Left cardiac atrium (tissue), 4 donors: ENCODE measurements at regions not wholly inside any gene's neighbourhood (a gene's known extent, or its start where the extent isn't known, plus 50 kb on each side); places are given as distances from the start of the nearest gene placed in this dataset.

Experiments
- ATAC-seq, 2 donors: fragments of 200-7000 bp; cut with Tn5 transposase; one replicate each; pipeline ENCODE4 v1.9.1; 2020; ENCODE audit warnings: mild to moderate bottlenecking in 2 of 2, moderate library complexity in 2 of 2
- DNase-seq: peaks from one replicate; pipeline ENCODE4 v3.0.0-alpha.2; 2020
- intact Hi-C, 2 donors: fragments of 100-400 bp; cut with DNase I; formaldehyde crosslinking; loops; one replicate each; pipeline versions ENCODE4 v1.14.1 to v1.15.1; 2022 to 2023
- donor health status: DM: no; HTN: yes; CAD: no.
- donor health status: DM: no; HTN: yes; CAD: no; lungs with severe emphysema.
- donor health status: DM: yes; HTN: yes; CAD: no.
- donor health status: Dilated cardiomyopathy.

DNA sequence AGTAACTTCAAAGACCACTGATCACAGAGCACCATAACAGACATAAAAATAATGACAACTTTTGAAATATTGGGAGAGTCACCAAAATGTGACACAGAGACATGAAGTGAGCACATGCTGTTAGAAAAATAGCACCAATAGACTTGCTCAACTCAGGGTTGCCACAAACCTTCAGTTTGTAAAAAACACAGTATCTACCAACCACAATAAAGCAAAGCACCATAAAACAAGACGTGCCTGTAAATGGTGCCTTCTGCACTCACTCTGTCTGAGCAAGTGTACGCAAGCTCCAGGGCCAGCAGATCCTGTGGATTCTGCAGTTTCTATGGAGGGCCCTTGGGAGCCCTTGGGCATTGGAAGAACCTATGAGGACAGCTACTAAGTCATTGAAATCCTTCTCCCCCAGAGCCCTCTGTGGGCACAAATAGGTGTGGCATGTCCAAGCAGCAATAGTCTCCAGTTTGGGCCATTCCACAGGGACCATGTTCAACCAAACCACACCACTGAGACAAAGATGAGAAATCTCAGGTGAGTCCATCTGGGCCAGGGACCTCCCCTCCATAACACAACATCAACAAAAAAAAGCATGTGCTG is 116.9 kb upstream of the RAB4A start:
- ATAC-seq: no peak
- intact Hi-C loops: loop anchor here (10.0 kb wide), 3 partner anchors 71 to 489 kb away; no protein-coding TSS in a partner anchor

DNA sequence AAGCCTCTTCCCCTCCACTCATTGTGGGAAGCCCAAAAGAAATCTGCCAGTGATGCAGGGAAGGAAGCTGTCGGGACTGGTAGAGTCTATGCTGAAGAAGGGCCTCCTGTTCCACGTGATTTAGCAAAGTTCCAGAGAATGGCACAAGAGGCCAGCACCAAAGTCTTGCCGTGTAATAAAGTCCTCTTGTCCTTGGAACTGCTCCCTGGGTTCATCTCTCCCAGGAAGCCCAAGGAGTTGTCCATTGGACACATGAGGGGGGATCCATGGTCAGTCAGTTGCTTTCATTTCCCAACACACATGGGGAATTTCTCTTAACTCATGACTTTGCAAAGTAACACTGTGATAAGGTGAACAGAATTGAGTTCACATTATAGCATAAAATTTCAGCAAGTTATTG is 116.1 kb upstream of the RAB4A start:
- no peak for DNase-seq
- no peak for ATAC-seq
- intact Hi-C loops: loop anchor here (5.0 to 10.0 kb wide), 4 partner anchors 70 to 490 kb away; partner anchors contain the start of gene RHOU (in 1 of the 2)

More for the DNA sequence above, 116.9 kb upstream of the RAB4A start:
- DNase-seq: no peak

DNA sequence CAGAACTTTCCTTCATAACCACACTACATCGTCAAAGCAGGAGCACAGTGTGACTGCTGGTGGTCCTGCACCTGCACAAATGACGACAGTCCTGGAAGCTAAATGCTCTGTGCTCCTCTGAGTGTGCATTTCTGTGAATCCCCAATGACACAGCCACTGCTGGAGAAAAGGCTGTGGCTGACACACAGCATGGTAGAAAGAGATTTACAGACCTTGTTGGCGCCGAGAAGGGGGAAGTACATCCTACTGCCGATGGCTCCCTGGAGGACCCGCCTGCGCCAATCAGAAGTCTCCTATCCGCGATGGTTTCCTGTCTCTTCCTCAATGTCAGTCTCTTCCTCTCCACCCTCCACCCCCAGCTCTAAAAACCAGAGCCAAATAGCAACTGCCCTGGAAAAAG is 115.4 kb upstream of the RAB4A start:
- DNase-seq (no peak), ATAC-seq (peak in 1 of 2 donors; percentile 22)
- intact Hi-C loops: loop anchor here (5.0 to 10.0 kb wide), 4 partner anchors 69 to 491 kb away; partner anchors contain the start of gene RHOU (in 1 of the 2)

DNA sequence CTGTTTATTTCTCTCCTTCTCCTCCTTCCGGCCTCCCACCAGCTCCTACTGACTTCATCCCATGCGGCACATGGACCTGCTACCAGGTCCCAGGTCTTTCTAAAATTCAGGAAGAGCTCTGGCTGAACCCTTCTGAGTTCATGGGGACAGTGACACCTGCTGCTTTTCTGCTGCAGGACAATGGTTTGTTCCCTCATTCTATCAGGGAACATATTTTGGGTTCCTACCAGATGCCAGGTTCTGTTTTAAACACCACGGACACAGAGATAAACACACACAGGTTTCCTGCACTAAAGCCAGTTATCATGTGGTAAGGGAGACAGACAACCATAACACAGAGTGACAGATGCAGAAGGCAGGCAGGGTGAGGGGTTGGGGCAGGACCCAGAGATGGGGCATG is 114.0 kb upstream of the RAB4A start:
- intact Hi-C loops: loop anchor here (2.0 to 10.0 kb wide), 5 partner anchors 68 to 492 kb away; partner anchors contain the start of gene RHOU (in 2 of the 2)
- DNase-seq (no peak), ATAC-seq (peak; percentile 53 to 72)

DNA sequence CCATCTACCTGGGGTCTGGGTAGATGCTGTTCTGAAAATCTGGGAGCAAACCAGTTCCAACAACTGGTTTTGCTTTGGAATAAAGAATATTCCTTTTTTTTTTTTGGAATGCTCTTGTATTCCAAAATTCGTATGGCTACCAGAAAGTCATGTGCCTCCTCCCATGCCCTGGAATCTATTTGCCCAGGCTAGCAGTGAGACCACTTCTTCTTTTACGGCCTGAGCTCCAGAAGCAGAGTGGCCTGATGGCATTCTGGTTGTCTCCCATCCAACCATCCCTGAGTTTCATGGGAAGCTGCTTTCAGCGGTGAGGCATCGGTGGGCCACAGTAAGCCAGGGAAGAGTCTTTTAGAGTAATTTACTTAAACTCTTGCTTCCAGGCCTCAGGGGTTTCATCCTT is 113.4 kb upstream of the RAB4A start:
- DNase-seq (no peak), ATAC-seq (no peak)
- intact Hi-C loops: loop anchor here (2.0 to 10.0 kb wide), 5 partner anchors 67 to 493 kb away; partner anchors contain the start of gene RHOU (in 2 of the 2)

DNA sequence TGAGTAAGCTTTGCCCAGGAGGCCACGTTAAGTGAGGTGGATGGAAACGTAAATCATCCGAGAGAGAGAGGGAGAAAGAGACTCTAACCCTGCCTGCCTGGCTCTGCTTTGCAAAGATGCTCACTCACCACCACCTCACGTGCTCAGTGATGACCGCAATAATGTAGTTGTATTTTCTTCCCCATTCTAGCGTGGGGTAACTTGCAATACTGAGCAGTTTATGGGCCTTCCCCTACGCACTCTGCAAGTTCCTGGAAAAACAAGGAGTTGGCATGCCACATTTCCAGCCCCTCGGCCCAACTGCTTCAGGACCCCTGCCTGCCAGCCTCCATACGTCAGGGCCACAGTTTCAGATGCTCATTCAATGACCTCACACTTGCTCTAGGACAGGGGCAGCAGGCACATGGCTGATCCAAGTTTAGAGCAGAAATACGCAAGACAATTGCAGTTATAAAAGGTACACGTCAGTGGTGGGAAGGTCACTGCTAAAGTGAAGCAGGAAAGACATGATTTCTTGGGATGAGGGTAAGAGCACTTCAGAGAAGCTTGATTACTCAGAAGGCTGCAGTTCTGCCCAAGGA is 112.5 kb upstream of the RAB4A start:
- ATAC-seq (peak; percentile 40 to 77), DNase-seq (peak; percentile 36)
- intact Hi-C loops: loop anchor here (5.0 to 10.0 kb wide), 4 partner anchors 66 to 494 kb away; partner anchors contain the start of gene RHOU (in 1 of the 2)

DNA sequence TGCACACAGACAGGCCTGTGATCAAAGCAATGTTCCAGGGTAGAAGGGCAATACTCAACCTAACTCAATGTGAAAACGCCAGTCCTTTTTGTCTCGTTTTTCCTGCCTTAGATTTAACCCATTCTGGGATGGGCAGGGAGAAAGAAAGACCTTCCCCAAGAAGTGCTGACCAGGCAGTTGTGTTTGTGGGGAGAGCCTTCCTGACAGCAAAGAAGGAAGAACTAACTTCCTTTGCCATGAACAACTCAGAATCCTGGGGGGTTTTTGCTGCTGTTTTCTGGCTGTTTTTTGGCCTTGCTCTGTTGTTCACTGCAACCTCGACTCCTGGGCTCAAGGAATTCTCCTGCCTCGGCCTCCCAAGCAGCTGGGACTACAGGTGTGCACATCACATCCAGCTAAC is 112.0 kb upstream of the RAB4A start:
- ATAC-seq (peak in 1 of 2 donors; percentile 7), DNase-seq (no peak)
- intact Hi-C loops: loop anchor here (5.0 to 10.0 kb wide), 4 partner anchors 66 to 494 kb away; partner anchors contain the start of gene RHOU (in 1 of the 2)

DNA sequence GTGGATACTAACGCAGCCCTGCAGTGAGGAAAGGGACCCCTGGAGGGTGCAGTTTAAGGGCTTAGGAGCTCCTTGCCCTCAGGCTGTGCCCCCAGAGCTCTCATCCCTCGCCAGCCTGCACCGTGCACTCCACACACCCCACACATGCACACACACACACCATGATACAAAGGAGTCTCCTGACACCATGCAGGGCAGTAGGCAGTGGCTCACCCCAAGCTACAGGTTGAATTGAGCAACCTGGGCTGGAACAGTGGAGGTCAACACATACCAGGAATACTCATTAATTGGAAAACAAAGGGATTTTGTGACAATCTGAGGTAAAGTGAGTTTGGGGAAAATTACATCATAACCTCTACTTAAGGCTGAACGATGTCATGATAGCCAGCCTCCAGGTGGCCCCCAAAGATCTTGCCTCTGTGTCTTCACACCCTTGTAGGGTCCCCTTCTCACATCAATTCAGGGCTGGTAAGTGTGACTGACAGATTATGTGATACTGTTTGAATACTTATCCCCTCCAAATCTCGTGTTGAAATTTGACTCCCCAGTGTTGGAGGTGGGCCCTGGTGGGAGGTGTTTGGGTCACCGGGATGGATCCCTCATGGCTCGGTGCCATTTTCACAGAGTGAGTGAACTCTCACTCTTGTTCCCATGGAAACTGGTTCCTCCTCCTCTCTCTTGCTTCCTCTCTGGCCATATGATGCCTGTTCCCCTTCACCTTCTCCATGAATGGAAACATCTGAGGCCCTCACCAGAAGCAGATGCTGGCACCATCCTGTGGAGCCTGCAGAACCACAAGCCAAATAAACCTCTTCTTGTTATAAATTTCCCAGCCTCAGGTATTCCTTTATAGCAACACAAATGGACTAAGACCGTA is 111.0 kb upstream of the RAB4A start:
- no peak for ATAC-seq
- intact Hi-C loops: loop anchor here (5.0 to 10.0 kb wide), 4 partner anchors 65 to 495 kb away; partner anchors contain the start of gene RHOU (in 1 of the 2)
- no peak for DNase-seq

DNA sequence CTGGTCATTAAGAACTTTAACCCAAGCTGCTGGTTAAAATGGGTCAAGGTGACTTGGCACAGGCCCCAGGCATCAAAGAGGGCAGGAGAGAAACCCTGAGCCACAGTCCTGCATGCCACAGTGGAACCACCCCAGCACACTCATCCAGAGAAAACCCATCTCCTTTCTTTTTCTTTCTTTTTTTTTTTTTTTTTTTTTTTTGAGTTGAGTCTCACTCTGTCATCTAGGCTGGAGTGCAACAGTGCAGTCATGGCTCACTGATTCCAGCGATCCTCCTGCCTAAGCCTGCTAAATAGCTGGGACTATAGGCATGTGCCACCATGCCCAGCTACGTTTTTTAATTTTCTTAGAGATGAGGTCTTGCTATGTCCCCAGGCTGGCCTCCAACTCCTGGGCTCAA is 109.2 kb upstream of the RAB4A start:
- intact Hi-C loops: no loop called here
- DNase-seq: no peak
- ATAC-seq: no peak

DNA sequence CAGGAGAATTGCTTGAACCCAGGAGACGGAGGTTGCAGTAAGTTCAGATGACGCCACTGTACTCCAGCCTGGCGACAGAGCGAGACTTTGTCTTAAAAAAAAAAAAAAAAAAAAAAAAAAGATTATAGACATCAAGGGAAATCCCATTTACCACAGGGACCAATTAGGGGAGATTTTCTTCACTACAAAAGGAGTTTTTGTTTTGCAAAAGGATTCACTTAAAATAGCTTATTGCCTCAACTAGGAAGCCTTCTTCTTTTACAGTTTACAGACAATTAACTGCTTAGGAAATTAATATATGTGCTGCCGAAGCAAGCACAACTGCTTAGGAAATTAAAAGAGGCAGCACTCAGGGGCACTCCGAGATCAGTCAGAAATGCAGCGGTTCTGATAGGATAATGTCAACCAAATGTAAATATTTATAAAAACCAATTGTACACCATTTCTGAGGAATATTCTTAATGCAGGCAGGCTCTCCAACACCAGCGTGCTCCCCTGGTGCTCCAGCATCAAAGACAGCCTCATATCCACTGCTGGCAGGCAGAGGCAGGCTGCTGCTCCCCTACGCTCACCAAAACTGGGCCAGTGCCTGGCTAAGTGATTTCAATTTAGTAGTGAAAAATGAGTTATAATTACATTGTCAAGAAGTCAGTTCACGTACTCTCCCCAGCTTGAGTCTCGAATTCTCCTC is 107.9 kb upstream of the RAB4A start:
- intact Hi-C loops: no loop called here
- DNase-seq: no peak
- no peak for ATAC-seq

DNA sequence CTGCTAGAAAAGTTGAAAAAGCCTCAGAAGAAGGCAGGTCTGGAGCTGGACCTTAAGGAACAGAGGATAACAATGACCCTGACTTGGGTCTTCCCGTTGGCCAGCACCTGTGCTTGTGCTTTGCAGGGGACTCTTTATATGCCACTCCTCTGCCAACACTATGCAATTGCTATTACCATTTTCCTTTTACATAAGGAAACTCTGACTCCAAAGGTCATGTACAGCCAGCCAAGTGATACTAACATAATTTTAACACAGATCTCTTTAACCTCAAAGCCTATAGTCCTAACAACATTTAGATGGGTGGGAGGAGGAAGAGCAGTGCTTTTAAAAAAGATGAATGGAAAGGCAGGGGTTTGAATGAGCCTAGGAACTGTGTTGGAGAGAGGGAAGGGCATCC is 106.6 kb upstream of the RAB4A start:
- DNase-seq (no peak), ATAC-seq (no peak)
- intact Hi-C loops: no loop called here

DNA sequence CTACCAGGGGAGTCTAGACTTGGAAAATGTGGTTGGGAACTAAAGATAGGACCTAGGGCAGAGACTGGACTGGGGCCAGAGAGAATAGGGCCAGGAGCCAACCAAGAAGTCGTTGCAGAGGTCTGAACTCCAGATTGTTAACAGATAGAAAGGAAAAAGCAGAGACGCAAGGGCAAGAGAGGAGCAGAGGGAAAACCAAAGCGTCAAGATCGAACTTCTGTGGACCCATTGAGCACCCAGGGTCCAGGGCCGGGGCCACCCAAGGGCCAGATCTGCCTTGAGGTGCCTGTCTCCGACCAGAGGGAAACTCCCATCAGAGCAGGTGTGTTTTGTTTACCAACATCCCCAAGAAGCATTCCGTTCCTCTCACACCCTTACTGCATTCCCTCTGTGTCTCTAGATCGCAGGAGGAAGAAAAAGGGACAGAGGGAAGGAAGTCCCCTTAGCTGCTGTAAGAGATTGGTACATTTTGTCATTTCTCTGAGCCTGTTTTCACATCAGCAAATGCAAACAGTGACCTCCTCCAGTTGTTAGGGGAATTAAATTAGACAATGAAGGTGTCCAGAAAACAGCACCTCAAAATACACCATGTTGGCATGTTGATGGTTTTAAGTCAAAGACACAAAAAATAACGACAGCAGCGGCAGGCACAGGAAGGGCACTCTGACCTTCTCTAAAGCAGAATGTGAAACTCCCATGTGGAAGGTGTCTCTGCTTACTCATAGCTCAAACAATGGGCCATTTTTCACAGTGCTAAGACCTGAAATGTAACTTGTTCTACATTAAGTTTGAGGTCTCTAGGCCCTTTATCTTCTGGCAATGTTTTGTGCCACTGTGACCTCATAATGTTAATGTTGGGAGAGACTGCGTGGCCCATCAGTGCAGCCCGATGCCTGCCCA is 105.8 kb upstream of the RAB4A start:
- DNase-seq (no peak), ATAC-seq (no peak)
- intact Hi-C loops: no loop called here

DNA sequence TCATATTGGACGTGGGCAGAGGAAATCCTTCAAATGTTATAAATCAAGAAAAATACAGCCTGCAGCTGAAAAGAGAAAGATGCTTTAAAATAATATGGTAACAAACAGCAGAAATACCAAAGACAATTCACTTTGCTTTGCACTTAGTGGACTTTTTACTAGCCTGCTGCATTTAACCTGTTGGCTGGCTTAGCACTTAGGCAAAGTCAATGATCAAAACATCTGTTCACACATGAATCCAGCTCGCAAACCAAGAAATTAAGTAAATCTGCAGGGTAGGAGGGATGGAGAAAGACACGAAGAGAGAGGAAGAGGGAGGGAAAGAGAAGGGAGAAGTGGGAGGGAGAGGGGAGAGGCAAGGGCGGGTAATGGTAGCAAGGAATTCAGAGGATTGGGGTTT is 103.6 kb upstream of the RAB4A start:
- no peak for ATAC-seq
- no peak for DNase-seq
- intact Hi-C loops: no loop called here

DNA sequence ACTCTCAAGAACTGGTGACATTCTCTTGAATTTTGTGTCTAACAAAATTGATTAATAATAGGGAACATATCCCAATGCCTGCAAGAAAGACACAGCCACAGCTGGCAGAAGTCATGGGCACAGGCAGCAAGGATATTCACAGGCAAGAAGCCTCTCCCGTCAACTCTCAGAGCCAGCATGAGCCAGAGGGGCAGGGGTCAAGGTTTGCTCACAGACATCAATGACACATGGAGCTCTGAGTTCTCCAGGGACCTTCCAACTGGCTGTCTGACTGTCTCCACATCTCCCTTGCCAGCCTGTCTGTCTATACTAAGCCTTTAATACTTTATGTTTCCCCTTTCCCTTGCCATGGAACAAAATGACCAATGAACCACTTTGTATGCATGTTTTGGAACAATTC is 101.5 kb upstream of the RAB4A start:
- DNase-seq: no peak
- peak in 1 of 2 donors; percentile 41 for ATAC-seq
- intact Hi-C loops: no loop called here

DNA sequence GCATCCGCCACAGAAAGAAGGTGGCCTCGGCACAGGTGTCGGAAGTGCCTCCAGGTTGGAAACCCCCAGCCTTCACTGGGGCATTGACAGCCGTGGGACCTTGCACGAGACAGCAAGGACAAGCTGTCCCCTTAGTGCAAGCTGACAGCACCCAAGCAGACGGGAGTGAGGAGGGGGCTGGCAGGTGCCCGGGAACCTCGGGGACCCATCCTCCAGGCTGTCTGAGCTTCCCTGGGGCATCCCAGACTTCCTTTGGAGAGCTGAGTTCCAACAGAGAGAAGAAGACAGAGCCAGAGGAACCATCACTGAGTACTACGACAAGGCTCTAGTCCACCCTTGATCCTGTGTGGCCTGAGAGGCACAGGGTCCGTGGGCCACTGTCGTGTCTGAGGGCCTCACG is 100.6 kb upstream of the RAB4A start:
- DNase-seq (no peak), ATAC-seq (no peak)
- intact Hi-C loops: no loop called here

DNA sequence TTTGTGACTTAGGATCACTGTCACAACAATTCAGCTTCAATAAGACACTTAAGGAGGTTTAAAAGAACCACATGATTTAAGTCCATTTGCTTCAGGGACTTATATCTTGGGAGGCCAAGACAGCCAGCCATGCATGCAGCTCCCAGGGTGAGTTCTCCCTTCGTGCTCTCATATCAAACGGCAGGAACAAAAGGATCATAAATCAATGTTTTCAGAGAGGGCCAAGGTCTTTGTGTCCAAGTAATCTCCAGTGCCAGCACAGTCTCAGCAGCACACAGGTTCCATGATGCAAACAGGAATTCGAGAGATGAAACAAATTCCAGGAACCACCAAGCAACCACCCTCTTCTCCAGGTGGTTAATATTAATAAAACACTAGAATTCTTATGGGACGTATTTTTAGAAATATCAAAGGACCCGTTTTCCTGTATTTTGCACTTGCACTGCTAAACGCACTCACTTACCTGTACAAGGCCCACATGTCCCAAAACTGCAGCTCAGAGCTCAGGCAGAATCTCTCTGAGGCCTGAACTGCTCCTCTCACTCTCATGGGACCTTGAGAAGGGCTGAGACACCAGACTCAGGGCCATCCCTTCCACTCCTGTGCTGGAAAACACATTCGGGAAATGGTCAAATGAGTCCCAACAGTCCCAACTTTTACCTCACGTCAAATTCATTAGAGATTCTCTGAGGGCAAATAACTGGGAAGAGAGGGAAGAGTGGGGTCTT is 100.0 kb upstream of the RAB4A start:
- intact Hi-C loops: no loop called here
- DNase-seq (no peak), ATAC-seq (no peak)

DNA sequence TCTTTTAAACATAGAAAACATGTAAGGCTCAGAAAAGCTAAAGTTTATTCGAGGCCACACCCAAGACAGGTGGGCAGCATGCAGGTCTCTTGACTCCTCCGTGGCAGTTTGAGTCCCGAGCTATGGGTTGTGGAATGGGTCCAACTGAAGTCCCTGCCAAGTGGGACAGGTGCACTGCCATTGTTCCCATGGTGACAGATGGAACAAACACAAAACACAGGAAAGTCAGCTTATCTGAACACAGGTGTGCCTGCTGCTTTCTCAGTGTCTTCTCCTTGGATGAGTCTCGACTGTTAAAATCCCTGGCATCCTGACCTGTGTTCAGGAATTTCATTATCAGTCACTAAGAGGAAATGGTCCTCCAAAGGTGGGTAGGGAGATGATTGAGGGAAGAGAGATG is 99.0 kb upstream of the RAB4A start:
- intact Hi-C loops: no loop called here
- ATAC-seq (no peak), DNase-seq (no peak)
